GM11168 (cell line): ENCODE measurements at regions not wholly inside any gene's neighbourhood (a gene's known extent, or its start where the extent isn't known, plus 50 kb on each side); places are given as distances from the start of the nearest gene placed in this dataset.
"Not testable (repeated sequence)": the region's sequence is repeated elsewhere in the genome, so short reads cannot be mapped to it uniquely, and the experiment has no call there.

Source experiments
- in situ Hi-C: fragments of 300-500 bp; cut with MboI; formaldehyde crosslinking; loops from one replicate; pipeline ENCODE4 v1.12.0; 2022; ENCODE audit warnings: low sequenced_read_pairs; ENCODE audit not compliant: unreplicated experiment

GRCh38 chr12:131592972-131593371, 117.9 kb upstream of the SFSWAP start:
- in situ Hi-C loops: no loop called here

- in situ Hi-C loops: no loop called here
These were observed 117.5 kb upstream of the SFSWAP start for GRCh38 chr12:131593406-131593805.

GRCh38 chr12:131596115-131596514, 114.8 kb upstream of the SFSWAP start:
- in situ Hi-C loops: no loop called here

- in situ Hi-C loops: no loop called here
These were observed 113.6 kb upstream of the SFSWAP start for GRCh38 chr12:131597333-131597732.

- in situ Hi-C loops: no loop called here
These were observed 112.2 kb upstream of the SFSWAP start for GRCh38 chr12:131598717-131599116.

- in situ Hi-C loops: no loop called here
These were observed 111.4 kb upstream of the SFSWAP start for GRCh38 chr12:131599190-131600159.

GRCh38 chr12:131600160-131600532, 110.7 kb upstream of the SFSWAP start:
- in situ Hi-C loops: no loop called here

GRCh38 chr12:131601499-131601898, 109.4 kb upstream of the SFSWAP start:
- in situ Hi-C loops: not testable (repeated sequence)

- in situ Hi-C loops: no loop called here
These were observed 107.6 kb upstream of the SFSWAP start for GRCh38 chr12:131603106-131603938.

GRCh38 chr12:131603939-131604795, 106.7 kb upstream of the SFSWAP start:
- in situ Hi-C loops: no loop called here

- in situ Hi-C loops: no loop called here
These were observed 106.0 kb upstream of the SFSWAP start for GRCh38 chr12:131604859-131605258.

GRCh38 chr12:131605304-131605829, 105.5 kb upstream of the SFSWAP start:
- in situ Hi-C loops: no loop called here

- in situ Hi-C loops: no loop called here
These were observed 104.5 kb upstream of the SFSWAP start for GRCh38 chr12:131606218-131606901.

GRCh38 chr12:131607658-131608447, 103.0 kb upstream of the SFSWAP start:
- in situ Hi-C loops: no loop called here

- in situ Hi-C loops: no loop called here
These were observed 101.9 kb upstream of the SFSWAP start for GRCh38 chr12:131608740-131609690.

GRCh38 chr12:131609762-131610161, 101.1 kb upstream of the SFSWAP start:
- in situ Hi-C loops: no loop called here

- in situ Hi-C loops: no loop called here
These were observed 100.7 kb upstream of the SFSWAP start for GRCh38 chr12:131610181-131610580.

- in situ Hi-C loops: no loop called here
These were observed 100.0 kb upstream of the SFSWAP start for GRCh38 chr12:131610891-131611290.
